ENCODE measurements at regions not wholly inside any gene's neighbourhood (a gene's known extent, or its start where the extent isn't known, plus 50 kb on each side); places are given as distances from the start of the nearest gene placed in this dataset.

DNA sequence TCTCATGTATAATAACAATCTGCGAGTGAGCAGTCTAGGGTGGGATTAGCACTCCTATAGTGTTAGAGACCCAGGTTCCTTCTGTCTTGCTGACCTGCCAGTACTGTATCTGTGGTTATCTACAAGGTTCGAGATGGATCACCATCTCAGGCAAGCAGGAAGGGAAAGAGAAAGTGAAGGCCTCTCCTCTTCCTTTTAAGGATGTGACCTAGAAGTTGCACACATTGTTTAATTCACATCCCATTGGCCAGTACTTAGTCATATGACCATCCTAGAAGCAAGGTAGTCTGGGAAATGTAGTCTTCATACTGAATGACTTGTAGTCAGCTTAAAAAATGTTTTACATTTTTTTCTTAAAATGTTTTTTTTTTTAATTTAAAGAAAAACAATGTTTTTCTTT lies 168.6 kb downstream of the CARTPT start:
- TF ChIP-seq ZBTB7A (IDR thresholded peaks at IDR 0.05; ENCODE audit: low read depth), result no peak
- TF ChIP-seq, protein P1, sequence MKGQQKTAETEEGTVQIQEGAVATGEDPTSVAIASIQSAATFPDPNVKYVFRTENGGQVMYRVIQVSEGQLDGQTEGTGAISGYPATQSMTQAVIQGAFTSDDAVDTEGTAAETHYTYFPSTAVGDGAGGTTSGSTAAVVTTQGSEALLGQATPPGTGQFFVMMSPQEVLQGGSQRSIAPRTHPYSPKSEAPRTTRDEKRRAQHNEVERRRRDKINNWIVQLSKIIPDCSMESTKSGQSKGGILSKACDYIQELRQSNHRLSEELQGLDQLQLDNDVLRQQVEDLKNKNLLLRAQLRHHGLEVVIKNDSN (IDR thresholded peaks at IDR 0.05), result peak; percentile 90
- TF ChIP-seq, protein P2, sequence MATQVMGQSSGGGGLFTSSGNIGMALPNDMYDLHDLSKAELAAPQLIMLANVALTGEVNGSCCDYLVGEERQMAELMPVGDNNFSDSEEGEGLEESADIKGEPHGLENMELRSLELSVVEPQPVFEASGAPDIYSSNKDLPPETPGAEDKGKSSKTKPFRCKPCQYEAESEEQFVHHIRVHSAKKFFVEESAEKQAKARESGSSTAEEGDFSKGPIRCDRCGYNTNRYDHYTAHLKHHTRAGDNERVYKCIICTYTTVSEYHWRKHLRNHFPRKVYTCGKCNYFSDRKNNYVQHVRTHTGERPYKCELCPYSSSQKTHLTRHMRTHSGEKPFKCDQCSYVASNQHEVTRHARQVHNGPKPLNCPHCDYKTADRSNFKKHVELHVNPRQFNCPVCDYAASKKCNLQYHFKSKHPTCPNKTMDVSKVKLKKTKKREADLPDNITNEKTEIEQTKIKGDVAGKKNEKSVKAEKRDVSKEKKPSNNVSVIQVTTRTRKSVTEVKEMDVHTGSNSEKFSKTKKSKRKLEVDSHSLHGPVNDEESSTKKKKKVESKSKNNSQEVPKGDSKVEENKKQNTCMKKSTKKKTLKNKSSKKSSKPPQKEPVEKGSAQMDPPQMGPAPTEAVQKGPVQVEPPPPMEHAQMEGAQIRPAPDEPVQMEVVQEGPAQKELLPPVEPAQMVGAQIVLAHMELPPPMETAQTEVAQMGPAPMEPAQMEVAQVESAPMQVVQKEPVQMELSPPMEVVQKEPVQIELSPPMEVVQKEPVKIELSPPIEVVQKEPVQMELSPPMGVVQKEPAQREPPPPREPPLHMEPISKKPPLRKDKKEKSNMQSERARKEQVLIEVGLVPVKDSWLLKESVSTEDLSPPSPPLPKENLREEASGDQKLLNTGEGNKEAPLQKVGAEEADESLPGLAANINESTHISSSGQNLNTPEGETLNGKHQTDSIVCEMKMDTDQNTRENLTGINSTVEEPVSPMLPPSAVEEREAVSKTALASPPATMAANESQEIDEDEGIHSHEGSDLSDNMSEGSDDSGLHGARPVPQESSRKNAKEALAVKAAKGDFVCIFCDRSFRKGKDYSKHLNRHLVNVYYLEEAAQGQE (IDR thresholded peaks at IDR 0.05; ENCODE audit: low read depth), result no peak

DNA sequence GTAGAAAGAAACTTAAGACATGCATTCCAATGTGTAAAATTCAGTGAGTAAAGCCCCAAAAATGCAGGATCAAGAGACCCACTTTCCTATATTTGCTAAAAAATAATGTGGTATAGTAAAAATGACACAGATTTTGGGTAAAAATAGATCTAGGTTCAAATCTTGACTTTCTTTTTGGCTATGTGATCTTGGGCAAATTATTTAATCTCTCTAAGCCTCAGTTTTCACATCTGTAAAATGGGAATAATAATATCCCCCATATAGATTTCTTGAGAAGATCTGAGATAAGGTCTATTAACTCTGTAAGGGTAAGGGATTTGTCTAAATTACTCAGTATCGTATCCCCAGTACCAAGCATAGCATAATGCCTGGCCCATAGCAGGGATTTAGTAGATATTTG lies 172.3 kb downstream of the CARTPT start:
- TF ChIP-seq, protein P3, sequence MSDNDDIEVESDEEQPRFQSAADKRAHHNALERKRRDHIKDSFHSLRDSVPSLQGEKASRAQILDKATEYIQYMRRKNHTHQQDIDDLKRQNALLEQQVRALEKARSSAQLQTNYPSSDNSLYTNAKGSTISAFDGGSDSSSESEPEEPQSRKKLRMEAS (IDR thresholded peaks at IDR 0.05), result no peak
- TF ChIP-seq, protein P1 (IDR thresholded peaks at IDR 0.05), result no peak
- TF ChIP-seq ZBTB7A (IDR thresholded peaks at IDR 0.05; ENCODE audit: low read depth), result no peak
- no peak for TF ChIP-seq CEBPB (IDR thresholded peaks at IDR 0.05)
- TF ChIP-seq TEAD4 (IDR thresholded peaks at IDR 0.05), result no peak
- no peak for TF ChIP-seq CREB1 (IDR thresholded peaks at IDR 0.05; ENCODE audit: low read depth)
- TF ChIP-seq, protein P2 (IDR thresholded peaks at IDR 0.05; ENCODE audit: low read depth), result no peak
- no peak for TF ChIP-seq EP300 (IDR thresholded peaks at IDR 0.05; ENCODE audit: borderline replicate concordance)
- no peak for TF ChIP-seq EGR1 (IDR thresholded peaks at IDR 0.05)
- TF ChIP-seq TCF12 (IDR thresholded peaks at IDR 0.05; ENCODE audit: low read depth), result no peak

DNA sequence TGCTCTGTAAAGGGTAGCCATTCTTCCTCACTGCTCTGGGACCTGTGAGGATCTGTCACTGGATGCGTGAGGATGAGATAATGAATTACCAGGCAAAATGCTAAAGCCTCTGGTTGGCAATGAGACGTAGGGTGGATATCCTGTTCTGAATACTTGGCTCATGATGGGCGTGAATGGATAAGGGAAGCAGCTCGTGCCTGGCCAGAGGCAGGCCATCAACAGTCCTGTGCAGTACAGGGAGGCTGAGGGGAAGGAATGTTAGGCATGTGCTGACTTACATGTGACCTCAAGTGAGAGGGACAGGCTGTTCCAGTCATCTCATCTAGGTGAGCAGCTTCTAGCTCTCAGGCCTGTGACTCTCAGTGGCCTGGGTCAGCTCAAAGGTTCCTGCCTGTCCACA lies 172.8 kb downstream of the CARTPT start:
- TF ChIP-seq EGR1 (IDR thresholded peaks at IDR 0.05), result no peak
- TF ChIP-seq, protein P3 (IDR thresholded peaks at IDR 0.05), result no peak
- TF ChIP-seq FOXM1 (IDR thresholded peaks at IDR 0.05; ENCODE audit: borderline replicate concordance, low read depth), result no peak
- TF ChIP-seq NFIC (IDR thresholded peaks at IDR 0.05), result no peak
- no peak for TF ChIP-seq CEBPB (IDR thresholded peaks at IDR 0.05)
- no peak for TF ChIP-seq RAD21 (IDR thresholded peaks at IDR 0.05; ENCODE audit: low read depth)

DNA sequence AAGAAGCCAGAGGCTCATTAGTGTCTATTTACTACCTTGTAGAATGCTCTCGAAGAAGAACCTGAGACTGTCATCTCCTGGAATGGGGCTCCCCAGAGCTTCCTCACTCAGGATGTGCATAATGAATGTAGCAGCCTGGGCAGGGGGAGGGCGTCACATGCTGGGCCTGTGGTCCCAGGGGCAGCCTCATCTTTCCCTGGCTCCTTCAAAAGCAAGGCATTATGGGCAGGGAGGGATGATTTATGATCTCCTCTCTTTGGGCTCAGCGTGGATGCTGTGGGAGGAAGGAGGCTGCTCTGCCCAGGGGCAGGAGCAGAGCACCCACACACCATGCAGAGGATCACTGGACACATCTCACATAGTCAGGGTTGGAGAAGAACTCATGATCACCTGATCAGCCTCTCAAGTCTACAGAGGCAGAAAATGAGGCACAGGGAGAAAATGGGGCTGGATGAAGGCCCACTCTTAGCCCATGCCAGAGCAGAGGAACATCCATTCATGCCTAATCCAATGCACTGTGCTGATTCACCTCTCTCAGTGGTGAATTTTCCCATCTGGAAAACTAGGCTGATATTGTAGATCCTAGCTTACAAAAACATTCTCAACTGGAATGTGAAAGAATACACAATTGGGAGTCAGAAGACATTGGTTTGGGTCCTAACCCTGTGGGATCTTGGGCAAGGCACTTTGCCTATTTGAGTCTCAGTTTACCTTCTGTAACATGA lies 173.7 kb downstream of the CARTPT start:
- no peak for TF ChIP-seq EGR1 (IDR thresholded peaks at IDR 0.05)
- TF ChIP-seq ZBTB7A (IDR thresholded peaks at IDR 0.05; ENCODE audit: low read depth), result no peak
- TF ChIP-seq TAF1 (IDR thresholded peaks at IDR 0.05; ENCODE audit: low read depth), result no peak
- TF ChIP-seq, protein P1 (IDR thresholded peaks at IDR 0.05), result no peak
- no peak for TF ChIP-seq YY1 (IDR thresholded peaks at IDR 0.05; ENCODE audit: low read depth)
- no peak for TF ChIP-seq TCF12 (IDR thresholded peaks at IDR 0.05; ENCODE audit: low read depth)
- TF ChIP-seq, protein P3 (IDR thresholded peaks at IDR 0.05), result no peak
- no peak for TF ChIP-seq RAD21 (IDR thresholded peaks at IDR 0.05; ENCODE audit: low read depth)
- no peak for TF ChIP-seq CREB1 (IDR thresholded peaks at IDR 0.05; ENCODE audit: low read depth)
- TF ChIP-seq, protein P2 (IDR thresholded peaks at IDR 0.05; ENCODE audit: low read depth), result no peak
- TF ChIP-seq EP300 (IDR thresholded peaks at IDR 0.05; ENCODE audit: borderline replicate concordance), result no peak
- TF ChIP-seq TEAD4 (IDR thresholded peaks at IDR 0.05), result no peak
- TF ChIP-seq CEBPB (IDR thresholded peaks at IDR 0.05), result no peak
- TF ChIP-seq FOXM1 (IDR thresholded peaks at IDR 0.05; ENCODE audit: borderline replicate concordance, low read depth), result no peak
- TF ChIP-seq NFIC (IDR thresholded peaks at IDR 0.05), result no peak
